Activated naive CD4-positive, alpha-beta T cell (primary cell): ENCODE measurements at regions not wholly inside any gene's neighbourhood (a gene's known extent, or its start where the extent isn't known, plus 50 kb on each side); places are given as distances from the start of the nearest gene placed in this dataset.

Experiments used
- DNase-seq, 4 experiments: peaks; one replicate each; lab custom pipeline; 2025; lab: John Stamatoyannopoulos, UW

- no peak for DNase-seq
Measured at GRCh38 chr5:167642181-167642580, 649.3 kb upstream of the WWC1 start.

DNA sequence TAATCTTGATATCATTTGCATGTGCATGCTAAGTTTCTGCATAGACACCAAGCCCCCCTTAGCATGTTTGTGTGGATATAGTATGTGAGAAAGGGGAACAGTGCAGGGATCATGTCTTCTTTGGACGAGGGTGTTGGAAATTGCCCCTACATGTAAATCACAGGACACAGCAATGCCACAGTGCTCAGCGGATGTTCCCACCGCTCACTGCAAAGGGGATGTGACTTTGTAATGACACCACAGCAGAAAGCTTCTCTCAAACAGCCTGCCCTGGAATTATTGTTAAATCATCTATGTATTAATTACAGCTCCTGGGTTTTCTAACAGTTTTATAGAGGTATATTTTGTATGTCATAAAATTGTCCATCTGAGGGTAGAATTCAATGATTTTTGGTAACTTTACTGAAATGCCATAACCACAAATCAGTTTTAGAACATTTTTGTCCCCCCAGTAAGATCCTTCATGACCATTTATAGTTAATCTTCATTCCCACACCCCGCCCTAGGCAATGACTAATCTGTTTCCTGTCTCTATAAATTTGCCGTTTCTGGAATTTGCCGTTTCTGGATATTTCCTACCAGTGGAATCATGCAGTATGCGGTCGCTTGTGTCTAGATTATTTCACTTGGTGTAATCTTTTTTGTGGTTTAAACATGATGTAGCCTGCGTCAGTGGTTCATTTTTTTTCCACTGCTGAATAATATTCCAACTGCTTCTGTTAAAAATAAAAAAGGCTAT is 648.5 kb upstream of the WWC1 start:
- DNase-seq = no peak

DNA sequence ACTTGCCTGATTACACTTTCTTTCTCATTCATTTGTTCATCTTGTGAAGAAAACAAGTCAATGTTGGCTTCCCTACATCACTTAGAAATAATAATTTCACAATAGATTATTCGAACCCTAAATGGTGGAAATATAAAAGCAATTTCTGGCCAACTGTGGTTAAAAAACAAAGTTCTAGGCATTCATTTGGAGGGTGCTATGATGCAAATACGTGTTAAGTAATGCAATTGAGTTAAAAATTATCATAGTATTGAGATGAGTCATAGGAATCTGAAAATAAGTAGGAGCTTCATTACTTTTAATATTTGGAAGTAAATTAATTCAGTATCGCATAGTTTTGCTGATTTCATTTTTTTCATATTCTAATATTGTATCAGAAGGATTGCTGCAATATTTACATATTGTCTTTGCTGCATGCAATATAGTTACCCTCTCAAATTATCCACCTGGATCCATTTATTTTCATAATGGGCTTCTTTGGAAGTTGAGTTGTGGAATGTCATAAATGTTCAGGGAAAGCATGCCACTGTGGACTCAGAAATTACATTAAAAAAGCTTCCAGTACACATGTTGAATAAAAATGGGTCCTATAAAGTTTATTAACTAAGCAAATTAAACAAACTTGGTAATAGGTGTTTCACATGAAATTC is 647.7 kb upstream of the WWC1 start:
- DNase-seq = no peak

DNA sequence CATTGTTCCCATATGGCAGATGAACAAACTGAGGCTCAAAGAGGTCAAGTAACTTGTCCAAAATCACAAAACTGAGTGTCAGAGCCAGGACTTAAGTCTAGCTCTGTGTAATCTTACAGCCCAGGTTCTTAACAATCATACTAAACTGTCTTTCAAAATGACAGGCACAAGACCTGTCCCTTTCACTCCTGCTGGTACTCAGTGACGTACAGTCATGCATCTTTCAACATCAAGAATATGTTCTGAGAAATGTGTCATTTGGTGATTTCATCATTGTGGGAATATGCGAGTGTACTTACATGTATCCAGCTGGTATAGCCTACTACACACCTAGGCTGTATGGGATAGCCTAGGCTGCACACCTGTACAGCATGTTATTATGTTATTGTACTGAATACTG is 646.8 kb upstream of the WWC1 start:
- DNase-seq = no peak

DNA sequence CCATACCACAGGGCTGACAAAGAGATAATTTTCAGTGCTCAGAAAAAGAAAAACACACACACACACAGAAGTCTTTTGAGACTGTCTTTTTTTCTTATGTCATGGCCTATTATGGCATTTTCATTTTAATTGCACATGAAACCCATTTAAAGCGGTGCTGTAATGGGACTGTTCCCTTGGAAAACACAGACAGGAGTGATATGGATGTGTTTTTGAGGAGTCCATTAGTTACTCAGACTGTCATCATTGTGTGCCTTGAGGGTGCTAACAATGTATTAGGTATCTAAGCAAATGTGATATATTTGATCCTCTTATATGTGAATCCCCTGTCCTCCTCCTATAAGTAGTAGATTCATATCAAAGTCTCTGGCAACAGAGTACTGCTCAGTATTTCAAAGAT is 642.0 kb upstream of the WWC1 start:
- no peak for DNase-seq

DNA sequence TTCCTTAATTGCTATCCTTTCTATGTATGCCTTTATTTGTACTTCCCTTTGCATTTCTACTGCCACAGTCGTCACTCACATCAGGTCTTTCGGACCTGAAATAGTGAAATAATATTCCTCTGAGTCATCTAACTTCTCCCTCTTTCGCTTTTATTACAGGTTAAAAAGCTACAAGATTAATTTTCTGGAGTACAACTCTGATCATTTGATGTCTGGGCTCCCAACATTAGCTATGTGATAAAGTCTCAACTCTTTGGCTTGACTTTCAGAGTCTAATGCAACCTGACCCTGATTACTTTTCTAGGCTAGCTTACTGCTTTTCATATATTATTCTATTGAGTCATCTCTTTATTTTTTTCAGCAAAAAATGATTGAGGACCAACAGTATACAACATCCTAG is 638.8 kb upstream of the WWC1 start:
- DNase-seq = no peak

DNA sequence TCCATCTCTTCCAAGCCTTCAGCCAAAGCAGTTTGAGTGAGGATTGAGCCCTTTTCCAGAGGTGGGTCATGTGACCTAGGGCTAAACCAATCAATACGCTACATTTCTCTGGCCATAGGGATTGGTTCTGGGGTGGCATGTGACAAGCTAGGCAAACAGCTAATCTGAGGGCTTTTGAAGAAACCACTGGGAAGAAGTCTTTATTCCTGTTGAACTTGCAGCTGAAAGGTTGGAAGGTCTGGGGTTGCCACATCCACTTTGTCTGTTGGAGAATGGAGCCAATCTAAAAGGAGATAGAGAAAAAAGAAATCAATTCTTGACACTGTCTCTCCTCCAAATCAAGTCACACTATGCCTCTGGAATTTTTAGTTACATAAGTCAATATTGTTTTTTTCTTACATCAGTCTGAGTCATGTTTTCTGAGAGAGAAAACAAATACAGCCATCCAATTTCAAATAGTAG is 637.8 kb upstream of the WWC1 start:
- no peak for DNase-seq

- no peak for DNase-seq
Measured at GRCh38 chr5:167657016-167657415, 634.4 kb upstream of the WWC1 start.

DNA sequence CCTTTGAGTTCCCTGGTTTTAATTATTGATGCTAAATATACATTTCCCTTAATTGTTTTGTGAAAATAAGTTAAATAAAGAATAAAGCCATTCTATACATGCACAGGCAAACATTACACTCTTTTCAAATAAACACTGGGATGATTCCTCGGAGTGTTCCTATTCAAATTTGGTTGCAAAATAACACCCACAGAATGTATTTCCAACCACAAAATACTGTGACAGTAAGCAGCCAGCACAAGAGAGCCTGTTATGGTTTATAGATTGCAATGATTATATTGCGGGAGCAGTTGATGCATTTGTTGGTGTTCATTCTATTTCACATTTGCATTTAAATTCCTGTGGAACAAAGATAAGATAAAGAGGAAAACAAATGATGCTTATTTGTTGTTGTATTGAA is 632.6 kb upstream of the WWC1 start:
- DNase-seq = no peak

DNA sequence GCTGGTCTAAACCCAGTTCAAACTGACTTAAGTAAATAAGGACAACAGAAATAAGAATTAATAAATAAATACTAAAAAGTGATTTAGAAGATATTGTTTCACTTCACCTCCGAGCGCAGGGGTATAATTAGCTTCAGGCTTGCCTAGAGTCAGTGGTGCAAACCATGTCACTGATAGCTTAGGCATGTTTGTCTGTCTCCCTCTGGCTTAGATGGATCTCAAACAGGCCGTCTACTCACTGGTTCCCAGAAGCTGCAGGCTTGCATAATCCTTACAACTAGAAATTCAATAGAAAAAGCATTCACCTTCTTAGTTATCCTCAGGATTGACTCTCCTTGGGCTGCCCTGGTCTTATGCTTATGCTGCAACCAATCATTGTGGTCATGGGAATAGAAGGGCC is 629.8 kb upstream of the WWC1 start:
- no peak for DNase-seq

GRCh38 chr5:167664222-167664804 is 627.1 kb upstream of the WWC1 start:
- no peak for DNase-seq

DNA sequence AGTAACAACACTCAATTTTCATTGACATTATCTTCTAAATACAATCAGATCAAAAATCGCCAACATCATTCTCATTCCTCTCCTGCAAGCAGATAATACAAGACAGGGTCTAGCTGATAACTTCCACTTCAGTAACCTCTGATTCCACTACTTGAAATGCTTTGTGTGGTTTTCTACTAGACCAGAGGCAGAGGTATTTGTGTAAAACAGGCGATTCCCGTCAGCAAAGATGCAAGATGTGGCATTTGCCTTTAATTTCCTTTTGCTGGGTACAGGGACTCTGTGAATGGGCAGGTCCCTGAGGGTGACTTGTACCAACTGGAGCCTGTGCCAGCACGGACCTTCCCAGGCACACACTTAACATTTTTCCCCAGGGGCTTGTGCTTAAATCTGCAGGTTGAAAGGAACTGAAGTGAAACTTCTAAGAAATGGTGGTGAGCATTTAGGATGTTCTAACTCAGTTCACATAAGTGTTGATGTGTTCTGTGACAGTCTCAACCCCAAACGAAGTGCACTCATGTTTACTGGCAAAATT is 625.5 kb upstream of the WWC1 start:
- no peak for DNase-seq

DNA sequence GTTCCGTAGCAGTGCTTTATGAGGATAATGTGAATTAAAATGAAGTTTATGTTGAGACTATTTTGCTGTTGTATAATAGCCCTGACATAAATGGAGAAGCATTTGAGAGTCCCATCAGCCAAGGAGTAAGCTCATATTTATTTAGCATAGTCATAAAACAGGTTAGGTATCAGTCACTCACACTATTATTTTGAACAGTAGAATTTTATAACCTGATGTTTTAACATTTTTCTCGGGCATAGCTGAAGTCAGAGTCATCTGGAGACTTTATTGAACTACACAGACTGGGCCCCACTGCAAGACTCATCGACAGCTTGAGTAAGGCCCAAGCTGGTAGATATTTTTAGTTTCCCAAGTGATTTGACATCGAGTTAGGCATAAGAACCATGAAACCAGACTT is 620.3 kb upstream of the WWC1 start:
- DNase-seq = no peak

GRCh38 chr5:167673942-167674341 is 617.5 kb upstream of the WWC1 start:
- DNase-seq = no peak

DNA sequence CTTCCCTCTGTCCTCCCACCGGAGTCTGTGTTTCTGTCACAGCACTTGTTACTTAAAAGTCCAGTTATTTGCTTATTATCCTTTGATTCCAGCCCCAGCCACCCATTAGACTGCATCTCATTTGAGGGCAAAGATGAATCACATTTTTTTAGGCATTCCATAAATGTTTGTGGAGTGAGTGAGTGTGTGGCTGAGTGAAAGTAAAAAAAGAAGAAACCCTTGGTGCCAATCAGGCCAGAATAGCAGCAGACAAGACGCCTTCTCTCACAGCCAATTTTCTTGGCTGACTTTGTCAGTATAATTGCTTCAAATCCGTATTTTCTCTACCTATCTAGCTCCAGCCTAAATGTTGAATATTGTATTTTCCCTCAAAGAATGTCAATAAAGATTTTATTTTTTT is 613.0 kb upstream of the WWC1 start:
- no peak for DNase-seq

GRCh38 chr5:167684251-167684650 is 607.2 kb upstream of the WWC1 start:
- DNase-seq = no peak

DNA sequence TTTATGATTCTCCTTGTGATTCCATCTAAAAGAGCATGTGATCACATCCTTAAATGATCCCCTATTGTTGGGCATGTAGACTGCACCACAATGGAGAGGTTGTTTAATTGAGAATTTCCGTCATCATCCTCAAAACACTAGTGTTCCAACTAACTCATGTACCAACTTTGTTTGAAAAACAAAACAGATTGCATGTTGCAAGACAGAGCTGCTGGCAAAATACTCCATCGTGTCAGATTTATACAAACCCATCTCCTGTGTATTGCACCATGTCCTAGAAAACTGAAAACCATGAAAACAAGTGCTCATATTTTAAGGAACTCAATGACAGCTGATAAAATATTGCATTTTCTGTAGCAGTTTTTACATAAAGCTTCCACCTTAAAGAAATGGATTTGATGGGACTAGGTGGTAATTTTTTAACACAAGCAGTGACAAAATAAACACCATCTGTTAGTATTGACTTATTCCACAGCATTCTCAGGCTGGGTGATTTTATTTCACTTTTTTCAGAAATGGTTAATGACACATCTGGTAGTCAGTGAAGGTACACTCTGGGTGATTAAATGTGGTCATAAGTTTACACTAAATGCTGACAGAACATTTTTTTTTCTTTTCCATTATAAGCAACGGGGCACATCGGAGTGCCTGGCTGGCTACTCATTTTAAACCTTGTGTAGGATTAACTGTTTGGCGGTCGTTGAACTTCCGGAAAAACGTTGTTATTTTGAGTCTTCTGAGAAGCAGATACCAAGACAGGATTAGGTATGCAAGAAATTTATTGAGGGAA is 602.9 kb upstream of the WWC1 start:
- DNase-seq = no peak

GRCh38 chr5:167694325-167695147 is 596.9 kb upstream of the WWC1 start:
- DNase-seq = no peak

- DNase-seq = no peak
Measured at GRCh38 chr5:167696558-167697314, 594.7 kb upstream of the WWC1 start.

- no peak for DNase-seq
Measured at GRCh38 chr5:167699432-167699831, 592.0 kb upstream of the WWC1 start.

GRCh38 chr5:167701051-167701450 is 590.4 kb upstream of the WWC1 start:
- no peak for DNase-seq
